NCI-H2196 (cell line): ENCODE measurements at regions not wholly inside any gene's neighbourhood (a gene's known extent, or its start where the extent isn't known, plus 50 kb on each side); places are given as distances from the start of the nearest gene placed in this dataset.
A peak's percentile ranks its signal among the peaks of the same experiment; 100 is the strongest.

Source experiments
- DNase-seq: peaks from one replicate; lab custom pipeline; 2025; ENCODE audit not compliant: unreplicated experiment; lab: John Stamatoyannopoulos, UW

DNA sequence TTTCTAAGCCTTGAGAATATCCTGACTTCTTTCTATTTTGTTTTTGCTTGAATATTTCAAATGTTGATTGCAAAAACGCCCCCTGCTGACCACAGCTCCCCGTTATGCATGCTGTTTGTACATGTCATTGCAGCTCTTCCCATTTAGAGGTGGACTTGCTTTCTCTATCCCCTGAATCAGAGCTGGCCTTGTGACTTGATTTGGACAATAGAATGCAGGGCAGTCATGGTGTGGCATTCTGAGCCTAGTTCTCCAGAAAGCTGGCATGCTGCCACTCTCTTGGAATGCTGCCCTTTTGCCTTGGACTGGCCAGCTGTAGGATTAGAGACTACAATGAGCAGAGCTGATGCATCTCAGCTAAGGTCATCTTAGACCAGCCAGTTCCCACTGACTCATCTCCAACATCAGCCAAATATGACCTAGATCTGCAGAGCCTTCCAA lies 1561.5 kb downstream of the MRPL39 start:
- no peak for DNase-seq

DNA sequence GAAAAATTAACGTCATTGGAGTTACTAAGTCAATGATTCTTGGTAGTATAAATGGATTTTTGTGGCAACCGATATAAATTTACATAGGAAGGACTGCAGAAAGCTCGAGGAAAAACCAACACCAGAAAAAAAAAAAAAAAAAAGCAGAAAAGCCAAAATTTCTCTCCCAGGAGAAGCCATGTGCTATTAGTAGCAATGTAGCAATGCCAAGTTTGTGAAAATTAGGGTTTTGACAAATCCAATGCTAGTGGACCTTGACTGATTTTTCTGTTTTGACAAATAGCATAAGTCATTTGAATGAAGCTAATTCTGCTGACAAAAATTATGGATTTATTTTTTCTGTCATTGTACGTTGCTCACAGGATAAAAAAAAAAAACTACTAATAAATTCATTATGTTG lies 1561.9 kb downstream of the MRPL39 start:
- no peak for DNase-seq

DNA sequence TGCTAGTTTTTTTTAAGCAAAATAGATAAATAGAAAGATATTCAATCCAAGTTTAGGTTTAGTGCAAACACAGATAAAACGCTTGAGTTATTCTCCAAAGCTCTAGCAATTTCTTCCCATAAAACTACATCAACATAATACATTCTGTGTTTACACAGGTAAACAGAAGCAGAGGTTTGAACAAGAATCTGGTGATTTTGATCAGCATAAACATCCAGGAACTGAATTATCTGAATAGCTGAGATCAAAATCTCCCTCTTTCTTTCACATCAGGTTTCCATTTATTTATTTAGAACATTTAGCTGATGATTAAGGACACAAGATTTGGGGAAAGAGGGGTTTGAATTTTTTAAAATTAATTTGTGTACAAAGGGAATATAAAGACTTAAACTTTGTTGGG lies 1564.6 kb downstream of the MRPL39 start:
- DNase-seq: no peak

DNA sequence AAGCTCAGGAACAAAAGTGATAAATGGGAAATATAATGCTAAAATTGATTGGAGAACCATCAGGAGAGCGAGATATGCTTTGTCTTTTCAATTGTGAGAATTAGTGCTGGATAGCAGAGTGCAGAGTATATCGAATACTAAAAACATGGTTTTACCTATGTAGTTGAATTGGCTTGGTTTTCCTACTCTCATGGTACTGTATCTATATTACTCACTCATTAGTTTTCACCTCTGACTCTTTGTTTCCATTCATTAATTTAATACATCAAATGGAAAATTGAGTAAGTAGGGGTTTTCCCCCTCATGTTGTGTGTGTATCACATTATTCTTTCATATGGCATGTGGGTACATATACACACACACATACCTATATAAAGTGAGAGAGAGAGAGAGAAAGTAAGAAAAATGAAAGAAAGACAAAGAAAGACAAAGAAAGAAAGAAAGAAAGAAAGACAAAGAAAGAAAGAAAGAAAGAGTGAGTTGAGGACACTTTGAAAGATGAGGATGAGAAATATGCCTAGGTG lies 1574.5 kb downstream of the MRPL39 start:
- no peak for DNase-seq

DNA sequence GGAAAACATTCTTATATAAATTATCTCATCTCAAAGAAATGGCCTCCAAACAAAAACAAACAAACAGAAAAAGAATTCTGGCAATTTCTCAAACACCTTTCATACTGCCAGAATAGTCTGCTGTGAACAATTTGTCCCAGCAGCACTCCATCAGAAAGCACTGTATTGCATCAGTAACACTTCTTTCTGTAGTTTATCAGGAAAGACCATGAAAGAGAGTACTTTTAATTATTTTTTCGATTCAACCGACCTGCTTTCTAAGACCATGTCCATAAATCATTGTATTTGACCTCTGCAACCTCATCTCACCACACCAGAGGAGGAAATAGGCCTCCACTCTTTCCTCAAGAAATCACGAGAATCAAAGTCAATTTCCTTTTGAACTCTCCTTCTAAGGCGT lies 1579.9 kb downstream of the MRPL39 start:
- no peak for DNase-seq

DNA sequence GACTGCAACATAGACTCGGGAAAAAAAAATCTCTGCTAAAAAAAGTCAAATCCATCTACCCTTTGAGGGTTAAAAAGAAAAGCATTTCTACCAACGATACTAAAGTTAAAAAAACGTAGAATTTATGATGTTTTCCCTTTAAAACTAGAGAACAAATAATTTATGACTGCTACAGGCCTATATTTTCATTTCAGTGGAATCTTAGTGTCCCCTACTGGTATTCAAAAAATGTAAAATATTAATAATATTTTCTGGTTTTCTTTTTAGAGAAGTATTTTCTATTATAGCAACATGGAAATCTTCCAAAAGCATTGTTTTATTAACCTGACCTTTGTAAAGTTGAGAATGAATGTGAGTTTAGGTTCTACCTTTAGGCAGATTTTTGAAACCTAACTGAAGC lies 1582.2 kb downstream of the MRPL39 start:
- DNase-seq: no peak

DNA sequence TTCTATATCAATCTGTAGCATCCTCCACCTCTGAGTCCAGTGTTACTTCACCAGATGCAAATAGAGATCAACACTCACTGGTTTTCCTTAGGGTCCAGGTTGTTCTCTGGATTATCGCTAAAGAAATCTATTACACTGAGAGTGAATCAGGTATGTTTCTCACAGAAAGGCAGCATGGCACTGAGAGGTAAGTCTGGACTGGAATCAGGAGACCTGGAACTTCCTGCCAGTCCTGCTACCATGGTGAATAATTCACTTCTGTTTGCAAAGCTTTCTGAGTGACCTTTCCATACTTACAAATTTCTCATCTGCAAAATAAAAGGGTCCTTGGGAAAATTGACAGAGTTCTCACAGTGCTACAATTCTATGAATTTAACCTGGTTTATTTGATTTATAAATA lies 1583.3 kb downstream of the MRPL39 start:
- DNase-seq: no peak

DNA sequence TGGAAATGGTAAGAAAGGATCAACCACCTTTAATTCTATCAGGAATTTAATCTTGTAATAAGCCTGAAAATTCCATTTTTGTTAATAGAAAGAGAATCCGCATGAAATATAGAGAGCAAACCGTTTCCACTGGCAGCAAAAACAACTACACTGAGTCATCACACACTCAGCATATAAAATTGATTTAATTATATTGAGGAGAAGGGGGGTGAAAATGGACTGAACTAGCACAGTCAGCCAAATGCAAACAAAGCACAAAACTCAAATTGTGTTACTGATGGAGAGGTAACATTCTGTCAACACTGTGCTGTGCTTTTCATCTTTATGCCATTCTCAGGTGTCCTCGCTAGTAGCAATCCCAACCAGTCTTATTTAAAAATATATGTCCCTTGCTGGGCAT lies 1583.9 kb downstream of the MRPL39 start:
- no peak for DNase-seq

DNA sequence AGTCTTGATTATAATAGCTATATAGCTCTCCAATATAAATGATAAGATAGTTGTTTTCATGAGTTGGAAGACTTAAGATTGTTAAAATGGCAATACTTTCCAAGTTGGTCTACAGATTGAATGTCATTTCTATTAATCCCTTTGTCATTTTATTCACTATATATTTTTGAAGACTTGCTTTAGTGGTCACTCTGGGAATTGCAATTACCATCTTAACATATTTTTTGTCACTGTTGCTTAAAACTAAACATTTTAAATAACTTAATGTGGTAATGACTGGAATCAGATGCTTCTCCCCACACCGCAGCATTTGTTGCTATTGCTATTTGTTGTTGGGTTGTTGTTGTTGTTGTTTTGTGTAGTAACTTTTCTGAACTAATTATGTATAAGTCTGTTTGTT lies 1592.9 kb downstream of the MRPL39 start:
- no peak for DNase-seq

DNA sequence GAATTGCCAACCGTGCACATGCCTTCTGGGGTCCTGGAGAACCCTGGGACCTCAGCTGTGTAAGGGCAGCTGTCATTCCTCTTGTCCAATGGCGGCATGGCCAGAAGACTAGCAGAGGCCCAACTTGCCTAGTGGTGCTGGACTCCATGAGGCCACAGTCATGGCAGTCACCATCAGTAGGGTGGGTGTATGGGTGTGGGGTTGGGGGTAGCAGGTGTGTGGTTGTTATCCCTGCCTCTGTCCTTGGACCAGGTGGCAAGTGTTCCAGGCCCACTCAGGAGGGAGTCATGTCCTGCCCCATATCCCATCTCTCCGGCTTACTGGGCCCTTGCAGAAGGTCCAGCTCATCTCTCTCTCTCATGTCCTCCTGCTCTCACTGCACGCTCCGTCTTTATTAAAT lies 1596.2 kb downstream of the MRPL39 start:
- DNase-seq: no peak

DNA sequence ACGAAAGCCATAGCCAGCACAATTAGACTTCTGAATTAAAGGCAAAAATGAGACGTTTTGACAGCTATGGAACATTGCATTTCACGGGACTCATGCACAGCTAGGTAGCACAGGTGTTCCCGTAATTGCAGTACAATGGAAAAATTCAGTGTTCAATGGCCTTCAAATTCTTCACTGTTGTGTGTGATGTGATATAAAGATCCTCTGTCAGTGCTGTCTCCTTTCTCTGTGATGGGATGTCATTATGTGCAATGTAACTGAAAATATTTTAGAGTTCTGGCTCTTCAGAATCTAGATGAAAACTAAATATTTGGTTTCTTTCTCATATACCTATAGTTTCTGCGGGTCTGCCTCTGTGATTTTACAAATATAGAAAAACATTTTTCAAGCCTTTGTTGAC lies 1599.7 kb downstream of the MRPL39 start:
- no peak for DNase-seq

DNA sequence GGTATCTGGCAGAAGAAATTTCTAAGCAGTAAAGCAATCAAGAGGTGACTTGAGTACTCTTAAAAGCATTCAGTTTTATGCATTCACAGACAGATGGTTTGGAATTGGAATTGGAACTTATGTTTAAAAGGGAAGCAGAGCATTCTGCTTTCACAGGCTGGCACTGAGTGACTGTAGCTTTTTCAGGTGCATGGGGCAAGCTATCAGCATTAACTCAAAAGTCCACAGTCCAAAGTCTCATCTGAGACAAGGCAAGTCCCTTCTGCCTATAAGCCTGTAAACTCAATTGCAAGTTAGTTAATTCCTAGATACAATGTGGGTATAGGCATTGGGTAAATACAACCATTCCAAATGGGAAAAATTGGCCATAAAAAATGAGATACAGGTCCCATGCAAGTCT lies 1620.3 kb downstream of the MRPL39 start:
- no peak for DNase-seq

DNA sequence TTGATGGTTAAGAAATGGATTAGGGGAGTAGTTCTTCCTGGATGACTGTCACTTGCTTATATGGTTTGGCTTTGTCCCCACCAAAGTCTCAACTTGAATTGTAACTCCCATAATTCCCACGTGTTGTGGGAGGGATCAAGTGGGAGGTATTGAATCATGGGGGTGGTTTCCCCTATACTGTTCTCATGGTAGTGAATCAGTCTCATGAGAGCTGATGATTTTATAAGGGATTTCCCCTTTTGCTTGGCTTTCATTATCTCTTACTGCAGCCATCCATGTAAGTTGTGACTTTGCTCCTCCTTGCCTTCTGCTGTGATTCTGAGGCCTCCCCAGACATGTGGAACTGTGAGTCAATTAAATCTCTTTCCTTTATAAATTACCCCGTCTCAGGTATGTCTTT lies 1621.1 kb downstream of the MRPL39 start:
- DNase-seq: no peak

DNA sequence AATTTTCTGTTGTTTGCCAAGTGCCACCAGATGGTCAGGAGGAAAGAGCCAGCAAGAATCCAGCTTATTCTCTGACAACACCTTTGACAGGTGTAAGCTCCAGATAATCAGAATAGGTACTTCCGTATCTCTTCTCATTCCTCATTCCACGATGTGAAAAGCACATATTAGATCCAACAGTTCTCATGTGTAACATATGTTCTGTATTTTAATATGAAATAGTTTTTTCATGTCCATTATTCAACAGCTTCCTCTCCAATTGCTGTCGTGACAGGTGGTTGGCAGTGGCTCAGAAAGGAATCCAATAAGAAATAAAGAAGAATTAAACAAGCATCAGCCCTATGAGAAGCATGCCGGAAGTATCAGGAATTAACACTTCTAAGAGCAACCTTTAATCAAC lies 1624.7 kb downstream of the MRPL39 start:
- DNase-seq: no peak

DNA sequence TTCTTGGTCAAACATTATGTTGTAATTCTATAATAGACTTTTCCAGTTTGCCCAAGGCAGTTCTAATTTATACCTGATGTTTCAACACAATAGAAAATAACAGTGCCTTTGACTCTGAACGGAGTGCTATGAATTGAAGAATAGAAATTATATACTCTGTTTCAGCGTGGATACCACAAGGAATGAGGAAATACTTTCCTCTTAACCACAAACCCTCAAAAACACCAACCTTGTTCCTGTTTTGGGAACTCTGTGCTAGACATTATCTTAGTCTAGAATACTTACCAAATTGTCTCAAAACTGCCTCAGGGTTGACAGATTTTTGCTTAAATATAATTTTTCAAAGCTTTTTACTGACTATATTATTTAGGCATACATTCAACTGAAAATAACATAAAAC lies 1629.3 kb downstream of the MRPL39 start:
- no peak for DNase-seq

DNA sequence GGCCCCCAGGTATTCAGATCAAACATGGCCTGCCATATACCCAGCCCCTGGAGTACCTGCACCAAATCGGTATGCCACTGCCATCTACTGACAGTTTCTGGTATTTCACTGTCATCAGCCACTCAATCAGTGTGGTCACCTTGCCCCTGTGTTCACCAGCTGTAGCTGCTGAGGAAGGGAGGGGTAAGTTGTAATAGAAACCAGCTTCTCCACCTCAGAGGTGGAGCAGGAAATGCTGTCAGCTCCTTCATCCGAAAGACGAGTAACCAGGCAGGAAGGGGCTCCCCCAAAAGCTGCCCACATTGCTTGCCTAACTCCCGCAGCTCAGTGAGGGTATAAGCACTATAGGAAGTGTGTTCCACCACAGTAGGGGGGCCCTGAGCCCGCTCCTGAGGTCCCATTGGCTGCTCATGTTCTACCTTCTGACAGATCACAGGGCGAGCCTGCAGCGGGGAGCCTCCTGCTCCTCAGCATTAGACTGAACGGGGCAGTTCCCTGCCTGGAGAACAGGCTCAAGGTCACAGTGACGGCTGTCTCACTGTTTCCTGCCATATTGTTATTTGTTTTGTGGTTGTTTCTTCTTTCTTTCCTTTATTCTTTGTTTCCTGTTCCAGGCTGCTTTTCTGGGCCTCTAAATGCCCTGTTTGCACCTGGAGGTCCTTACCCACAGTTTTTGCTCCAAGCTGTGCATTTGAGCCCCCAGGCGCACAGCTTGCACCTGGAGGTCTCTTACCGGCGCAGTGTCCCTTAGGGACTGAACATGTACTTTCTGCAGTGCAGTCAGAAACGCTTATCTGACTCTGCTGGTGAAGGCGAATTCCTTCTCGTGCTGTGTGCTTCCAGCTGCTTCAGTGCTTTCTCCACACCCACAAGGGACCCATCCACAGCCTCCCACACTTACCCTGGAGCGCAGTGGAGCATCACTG lies 1638.3 kb downstream of the MRPL39 start:
- peak; percentile 29 for DNase-seq

DNA sequence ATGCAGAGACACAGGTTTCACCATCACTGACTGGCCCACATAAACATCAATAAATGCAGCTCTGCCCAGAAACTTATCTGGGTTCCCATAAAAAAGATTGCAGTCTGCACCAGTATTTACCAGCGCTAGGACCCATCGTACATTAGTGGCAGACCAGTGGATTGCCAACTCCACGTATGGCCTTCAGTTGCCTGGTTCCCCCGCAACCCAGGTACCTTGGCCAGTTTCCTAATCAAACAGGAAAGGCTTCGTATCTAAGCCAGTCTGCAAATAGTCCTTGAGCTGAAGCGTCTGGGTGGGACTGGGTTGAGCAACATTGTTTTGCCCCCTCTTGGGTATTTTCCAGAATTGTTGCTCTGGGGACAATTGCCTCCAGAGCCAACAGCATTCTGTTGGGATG lies 1639.3 kb downstream of the MRPL39 start:
- no peak for DNase-seq

DNA sequence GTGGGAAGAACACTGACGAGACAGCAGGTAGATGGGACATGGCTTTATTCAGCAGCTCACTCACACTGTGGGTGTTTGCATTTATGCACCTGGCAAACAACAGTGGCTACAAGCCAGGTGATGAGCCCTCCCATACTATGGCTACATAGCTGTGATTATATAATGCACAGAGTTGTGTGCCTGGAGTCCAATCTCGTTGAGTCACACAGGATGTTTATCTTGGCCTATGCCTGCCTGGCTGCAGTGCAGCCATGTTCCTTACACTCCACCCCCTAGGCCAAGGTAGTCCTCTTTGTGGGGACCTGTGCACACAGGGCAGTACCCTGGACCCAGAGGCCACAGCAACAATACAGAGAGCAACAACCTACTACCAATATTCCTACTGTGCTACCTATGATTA lies 1643.8 kb downstream of the MRPL39 start:
- DNase-seq: no peak

DNA sequence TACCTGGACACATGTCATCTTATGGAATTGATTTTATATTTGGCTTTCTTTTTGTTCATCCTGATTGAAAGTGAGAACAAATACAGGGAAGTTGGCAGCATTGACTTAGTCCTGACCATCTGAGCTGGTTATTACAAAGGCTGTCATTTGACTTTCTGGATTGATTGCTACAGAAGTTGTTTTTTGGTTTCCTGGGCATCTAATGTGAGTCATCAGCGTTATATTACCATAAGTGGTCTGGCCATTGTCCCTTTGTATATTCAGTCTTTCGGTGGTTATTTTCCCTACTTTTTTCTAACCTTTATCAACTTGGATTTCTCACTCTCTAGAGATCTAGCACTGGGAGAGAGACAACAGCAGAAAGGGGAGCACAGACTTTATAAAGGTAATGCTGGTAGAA lies 1646.5 kb downstream of the MRPL39 start:
- no peak for DNase-seq

DNA sequence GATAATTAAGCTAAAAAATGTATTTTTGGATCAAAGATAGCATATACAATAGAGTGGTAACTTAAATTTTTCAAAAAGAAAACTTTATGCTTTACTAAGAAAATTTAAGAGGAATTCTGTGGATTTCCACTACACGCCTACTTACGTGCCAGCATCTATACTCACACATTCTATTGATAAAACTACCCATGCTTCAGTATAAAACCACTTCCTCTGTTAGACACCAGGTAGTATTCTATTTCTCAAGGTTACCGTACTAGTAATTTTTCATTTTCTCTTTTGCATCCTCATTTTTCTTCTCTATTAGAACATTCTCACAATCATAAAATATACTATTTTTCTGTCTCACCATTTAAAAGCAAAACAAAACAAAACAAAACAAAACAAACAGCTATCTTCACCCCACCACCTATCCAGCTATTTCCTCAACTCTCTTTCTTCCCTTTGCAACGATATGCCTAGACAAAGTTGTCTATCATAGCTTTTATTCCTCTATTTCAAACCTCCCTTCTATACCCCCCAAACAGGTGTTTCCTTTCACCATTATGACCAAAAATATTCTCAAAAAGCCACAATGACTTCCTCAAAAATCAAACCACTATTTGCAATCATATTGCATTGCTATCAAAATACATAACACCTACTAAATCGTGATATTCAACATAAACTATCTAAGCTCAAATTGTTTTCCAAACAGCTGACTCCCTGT lies 1652.0 kb downstream of the MRPL39 start:
- no peak for DNase-seq

DNA sequence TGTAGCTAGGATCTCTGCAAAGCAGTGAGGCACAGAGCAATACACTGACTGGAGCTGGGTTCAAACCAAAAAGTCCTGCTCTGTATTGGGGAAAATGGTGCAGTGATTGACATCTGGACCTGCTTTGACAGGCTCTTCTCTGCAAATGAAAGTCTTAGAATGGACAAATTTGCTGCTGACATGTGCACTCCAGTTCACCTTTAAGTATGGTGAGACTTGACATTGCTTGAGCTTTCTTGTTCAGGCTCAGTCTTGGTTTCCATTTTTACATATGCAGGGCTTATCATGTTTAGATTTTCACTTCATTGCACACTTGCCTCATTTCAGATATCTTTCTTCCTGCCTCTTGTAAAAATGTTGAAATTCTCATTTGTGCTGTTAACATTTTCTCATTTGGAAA lies 1655.0 kb downstream of the MRPL39 start:
- no peak for DNase-seq

DNA sequence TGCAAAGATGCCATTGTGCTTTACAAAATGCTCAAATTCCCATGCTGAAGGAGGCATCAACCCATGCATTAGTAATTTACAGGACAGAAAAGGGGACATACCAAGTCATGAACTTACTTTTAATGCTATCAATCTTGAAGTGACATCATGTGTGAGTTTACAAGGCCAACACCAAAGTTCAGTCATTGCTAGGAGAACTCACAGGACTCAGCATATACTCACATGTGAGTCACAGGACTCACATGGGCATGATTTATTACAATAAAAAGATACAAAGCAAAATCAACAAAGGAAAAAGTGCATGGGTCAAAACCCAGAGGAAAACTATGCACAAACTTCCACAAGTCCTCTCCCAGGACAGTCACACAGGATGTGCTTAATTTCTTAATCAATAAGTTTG lies 1656.0 kb downstream of the MRPL39 start:
- DNase-seq: no peak
